Heart left ventricle (tissue), 13 donors: ENCODE measurements at regions not wholly inside any gene's neighbourhood (a gene's known extent, or its start where the extent isn't known, plus 50 kb on each side); places are given as distances from the start of the nearest gene placed in this dataset.

Experiments used
- POLR2A ChIP-seq, 2 donors: fragments of 450-650 bp; IDR thresholded peaks; one replicate each; pipeline ENCODE4 v1.6.1; 2017; ENCODE audit warnings: antibody characterized with exemption in 2 of 2, mild to moderate bottlenecking in 2 of 2, moderate library complexity in 2 of 2
- TF ChIP-seq, protein P1 (sequence below), 12 donors: fragments of 200-600 bp; sonication (generic) in 4 of 12; IDR thresholded peaks; one replicate each; pipeline versions ENCODE4 v1.5.0 to v1.8.0; 2018 to 2022; ENCODE audit warnings: antibody characterized with exemption in 12 of 12, mild to moderate bottlenecking in 5 of 12
- donor health status: ischemic (EF 13 %, LVEDD 7.1; RV severe dilation, severe dysfunction).
- donor health status: DM: no; HTN: yes; CAD: no.
- donor health status: DM: no; HTN: no; CAD: no.
- donor health status: ischemic (EF 25% LVEDD 6.9; RV normal size, moderate dysfunction).
- donor health status: ischemic (EF 25% LVEDD 5.7; RV mildly dilated, moderate dysfunction).
- donor health status: ischemic (EF 35%, LVEDD 5.7; RV mildly dilated, moderate dysfunction).
- donor health status: nonischemic (EF 11% LVEDD 7.7; RV severe dilation, severe dysfunction).
- donor health status: DM: yes; HTN: yes; CAD: no.
- donor health status: PGD.
- donor health status: ischemic (EF 29% LVEDD 5.4; RV normal size, mild dysfunction).
- donor health status: nonischemic (EF 23%, LVEDD 6.1; RV moderate dilation, normal function).

DNA sequence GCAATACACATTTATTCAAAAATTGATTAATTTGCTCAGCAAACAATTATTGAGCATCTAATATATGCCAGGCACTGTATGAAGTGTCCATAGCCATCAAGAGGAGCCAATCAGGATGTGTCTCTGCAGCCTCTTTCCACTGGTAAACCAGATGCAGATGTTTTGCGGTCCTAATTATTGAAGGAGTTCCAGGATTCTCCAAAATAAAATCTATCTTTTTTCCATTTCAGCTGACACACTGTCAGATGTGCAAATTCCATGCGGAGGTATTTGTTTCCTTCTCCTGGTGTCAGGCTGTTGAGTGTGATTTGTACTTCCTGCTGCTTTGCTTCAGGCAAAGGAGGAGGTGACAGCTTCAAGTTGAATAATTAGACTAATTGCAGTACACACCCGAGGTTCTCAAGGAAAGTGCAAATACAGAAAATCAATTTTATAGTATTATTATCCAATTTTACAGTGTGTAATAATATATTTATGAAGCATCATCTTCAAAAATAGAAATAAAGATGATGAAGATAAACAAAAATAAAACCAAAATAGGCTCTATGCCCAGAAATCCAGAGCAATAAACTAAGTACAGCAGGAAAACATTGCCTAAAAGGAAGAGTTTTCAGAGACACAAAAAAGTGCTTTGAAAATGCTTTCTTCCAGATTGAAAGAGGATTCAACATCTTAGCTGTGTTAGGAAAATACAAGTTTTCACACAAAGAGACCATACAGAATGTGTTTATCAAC, 1352.9 kb upstream of the CHAC2 start:
- TF ChIP-seq, protein P1, sequence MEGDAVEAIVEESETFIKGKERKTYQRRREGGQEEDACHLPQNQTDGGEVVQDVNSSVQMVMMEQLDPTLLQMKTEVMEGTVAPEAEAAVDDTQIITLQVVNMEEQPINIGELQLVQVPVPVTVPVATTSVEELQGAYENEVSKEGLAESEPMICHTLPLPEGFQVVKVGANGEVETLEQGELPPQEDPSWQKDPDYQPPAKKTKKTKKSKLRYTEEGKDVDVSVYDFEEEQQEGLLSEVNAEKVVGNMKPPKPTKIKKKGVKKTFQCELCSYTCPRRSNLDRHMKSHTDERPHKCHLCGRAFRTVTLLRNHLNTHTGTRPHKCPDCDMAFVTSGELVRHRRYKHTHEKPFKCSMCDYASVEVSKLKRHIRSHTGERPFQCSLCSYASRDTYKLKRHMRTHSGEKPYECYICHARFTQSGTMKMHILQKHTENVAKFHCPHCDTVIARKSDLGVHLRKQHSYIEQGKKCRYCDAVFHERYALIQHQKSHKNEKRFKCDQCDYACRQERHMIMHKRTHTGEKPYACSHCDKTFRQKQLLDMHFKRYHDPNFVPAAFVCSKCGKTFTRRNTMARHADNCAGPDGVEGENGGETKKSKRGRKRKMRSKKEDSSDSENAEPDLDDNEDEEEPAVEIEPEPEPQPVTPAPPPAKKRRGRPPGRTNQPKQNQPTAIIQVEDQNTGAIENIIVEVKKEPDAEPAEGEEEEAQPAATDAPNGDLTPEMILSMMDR (IDR thresholded peaks at IDR 0.05): no peak
- no peak for TF ChIP-seq POLR2A (IDR thresholded peaks at IDR 0.05)
